ENCODE measurements at regions not wholly inside any gene's neighbourhood (a gene's known extent, or its start where the extent isn't known, plus 50 kb on each side); places are given as distances from the start of the nearest gene placed in this dataset.

GRCh38 chr1:106659490-106660244, 396.8 kb upstream of the PRMT6 start:
- Histone ChIP-seq H3K36me3 (ENCODE audit: control insufficient read depth in 1 of 2, insufficient read depth in 2 of 2, low read length in 1 of 2) (no peaks in the 10 kb centered on the region), H3K27me3 (ENCODE audit: control insufficient read depth in 1 of 2, insufficient read depth in 2 of 2, low read length in 1 of 2) (no peaks in the 10 kb centered on the region), H3K9me3 (ENCODE audit: control insufficient read depth, low read length) (no peaks in the 10 kb centered on the region), H3K4me1 (ENCODE audit: control insufficient read depth in 1 of 2, insufficient read depth in 2 of 2, low read length in 2 of 2) (no peaks in the 10 kb centered on the region), H3K27ac (ENCODE audit: low read depth in 1 of 2, low read length in 2 of 2) (no peak overlapping the region), H3K4me3 (ENCODE audit: low read length in 2 of 2) (no peak overlapping the region)
- intact Hi-C loops (cut with DNase I), result no loop called here
- no peak for ATAC-seq (ENCODE audit: low FRiP score)
- 72 to 77% methylated on average over 6 of the region's 6 CpGs for WGBS, 2 donors
- DNase-seq, result no peak

GRCh38 chr1:106675558-106675957, 380.9 kb upstream of the PRMT6 start:
- no peaks in the 10 kb centered on the region for H3K27me3 ChIP-seq (ENCODE audit: control insufficient read depth in 1 of 2, insufficient read depth in 2 of 2, low read length in 1 of 2)
- H3K27ac ChIP-seq (ENCODE audit: low read depth in 1 of 2, low read length in 2 of 2), result no peak overlapping the region
- H3K4me1 ChIP-seq (ENCODE audit: control insufficient read depth in 1 of 2, insufficient read depth in 2 of 2, low read length in 2 of 2), result no peaks in the 10 kb centered on the region
- DNase-seq (no peak), ATAC-seq (ENCODE audit: low FRiP score) (no peak)
- no peak overlapping the region for H3K4me3 ChIP-seq (ENCODE audit: low read length in 2 of 2)
- no peaks in the 10 kb centered on the region for H3K36me3 ChIP-seq (ENCODE audit: control insufficient read depth in 1 of 2, insufficient read depth in 2 of 2, low read length in 1 of 2)
- no peaks in the 10 kb centered on the region for H3K9me3 ChIP-seq (ENCODE audit: control insufficient read depth, low read length)
- intact Hi-C loops (cut with DNase I), result no loop called here
- WGBS, 2 donors, result 25 to 39% methylated on average over 1 of the region's 1 CpG

- Histone ChIP-seq H3K9me3 (ENCODE audit: control insufficient read depth, low read length) (no peaks in the 10 kb centered on the region), H3K27me3 (ENCODE audit: control insufficient read depth in 1 of 2, insufficient read depth in 2 of 2, low read length in 1 of 2) (no peaks in the 10 kb centered on the region), H3K4me1 (ENCODE audit: control insufficient read depth in 1 of 2, insufficient read depth in 2 of 2, low read length in 2 of 2) (no peaks in the 10 kb centered on the region), H3K27ac (ENCODE audit: low read depth in 1 of 2, low read length in 2 of 2) (no peak overlapping the region), H3K4me3 (ENCODE audit: low read length in 2 of 2) (no peak overlapping the region), H3K36me3 (ENCODE audit: control insufficient read depth in 1 of 2, insufficient read depth in 2 of 2, low read length in 1 of 2) (no peaks in the 10 kb centered on the region)
- 42 to 61% methylated on average over 2 of the region's 2 CpGs for WGBS, 2 donors
- intact Hi-C loops (cut with DNase I), result no loop called here
- no peak for DNase-seq
- ATAC-seq (ENCODE audit: low FRiP score), result peak; percentile 47
Observed at GRCh38 chr1:106676021-106676420, 380.5 kb upstream of the PRMT6 start.

GRCh38 chr1:106677181-106677580, 379.3 kb upstream of the PRMT6 start:
- H3K27ac ChIP-seq (ENCODE audit: low read depth in 1 of 2, low read length in 2 of 2), result no peak overlapping the region
- DNase-seq (no peak), ATAC-seq (ENCODE audit: low FRiP score) (no peak)
- 72 to 76% methylated on average over 3 of the region's 3 CpGs for WGBS, 2 donors
- no peaks in the 10 kb centered on the region for H3K27me3 ChIP-seq (ENCODE audit: control insufficient read depth in 1 of 2, insufficient read depth in 2 of 2, low read length in 1 of 2)
- H3K4me3 ChIP-seq (ENCODE audit: low read length in 2 of 2), result no peak overlapping the region
- H3K9me3 ChIP-seq (ENCODE audit: control insufficient read depth, low read length), result no peaks in the 10 kb centered on the region
- no peaks in the 10 kb centered on the region for H3K4me1 ChIP-seq (ENCODE audit: control insufficient read depth in 1 of 2, insufficient read depth in 2 of 2, low read length in 2 of 2)
- no peaks in the 10 kb centered on the region for H3K36me3 ChIP-seq (ENCODE audit: control insufficient read depth in 1 of 2, insufficient read depth in 2 of 2, low read length in 1 of 2)
- intact Hi-C loops (cut with DNase I), result no loop called here

- WGBS, 2 donors, result 7 to 15% methylated on average over 3 of the region's 3 CpGs
- H3K4me3 ChIP-seq (ENCODE audit: low read length in 2 of 2), result no peak overlapping the region
- no peak overlapping the region for H3K27ac ChIP-seq (ENCODE audit: low read depth in 1 of 2, low read length in 2 of 2)
- H3K36me3 ChIP-seq (ENCODE audit: control insufficient read depth in 1 of 2, insufficient read depth in 2 of 2, low read length in 1 of 2), result no peaks in the 10 kb centered on the region
- DNase-seq (no peak), ATAC-seq (ENCODE audit: low FRiP score) (no peak)
- H3K9me3 ChIP-seq (ENCODE audit: control insufficient read depth, low read length), result no peaks in the 10 kb centered on the region
- intact Hi-C loops (cut with DNase I), result no loop called here
- no peaks in the 10 kb centered on the region for H3K27me3 ChIP-seq (ENCODE audit: control insufficient read depth in 1 of 2, insufficient read depth in 2 of 2, low read length in 1 of 2)
- no peaks in the 10 kb centered on the region for H3K4me1 ChIP-seq (ENCODE audit: control insufficient read depth in 1 of 2, insufficient read depth in 2 of 2, low read length in 2 of 2)
Observed at GRCh38 chr1:106677721-106678120, 378.8 kb upstream of the PRMT6 start.

- no peaks in the 10 kb centered on the region for H3K27me3 ChIP-seq (ENCODE audit: control insufficient read depth in 1 of 2, insufficient read depth in 2 of 2, low read length in 1 of 2)
- no peaks in the 10 kb centered on the region for H3K9me3 ChIP-seq (ENCODE audit: control insufficient read depth, low read length)
- intact Hi-C loops (cut with DNase I), result no loop called here
- no peak overlapping the region for H3K4me3 ChIP-seq (ENCODE audit: low read length in 2 of 2)
- 34 to 47% methylated on average over 3 of the region's 3 CpGs for WGBS, 2 donors
- no peak overlapping the region for H3K27ac ChIP-seq (ENCODE audit: low read depth in 1 of 2, low read length in 2 of 2)
- no peaks in the 10 kb centered on the region for H3K36me3 ChIP-seq (ENCODE audit: control insufficient read depth in 1 of 2, insufficient read depth in 2 of 2, low read length in 1 of 2)
- ATAC-seq (ENCODE audit: low FRiP score) (no peak), DNase-seq (no peak)
- H3K4me1 ChIP-seq (ENCODE audit: control insufficient read depth in 1 of 2, insufficient read depth in 2 of 2, low read length in 2 of 2), result no peaks in the 10 kb centered on the region
Observed at GRCh38 chr1:106678279-106679050, 378.0 kb upstream of the PRMT6 start.

- Histone ChIP-seq H3K4me1 (ENCODE audit: control insufficient read depth in 1 of 2, insufficient read depth in 2 of 2, low read length in 2 of 2) (no peaks in the 10 kb centered on the region), H3K4me3 (ENCODE audit: low read length in 2 of 2) (no peak overlapping the region), H3K36me3 (ENCODE audit: control insufficient read depth in 1 of 2, insufficient read depth in 2 of 2, low read length in 1 of 2) (no peaks in the 10 kb centered on the region), H3K9me3 (ENCODE audit: control insufficient read depth, low read length) (no peaks in the 10 kb centered on the region), H3K27me3 (ENCODE audit: control insufficient read depth in 1 of 2, insufficient read depth in 2 of 2, low read length in 1 of 2) (no peaks in the 10 kb centered on the region), H3K27ac (ENCODE audit: low read depth in 1 of 2, low read length in 2 of 2) (no peak overlapping the region)
- WGBS, 2 donors, result 76 to 83% methylated on average over 1 of the region's 1 CpG
- no peak for ATAC-seq (ENCODE audit: low FRiP score)
- no peak for DNase-seq
- intact Hi-C loops (cut with DNase I), result no loop called here
Observed at GRCh38 chr1:106680216-106680615, 376.3 kb upstream of the PRMT6 start.

GRCh38 chr1:106680776-106681344, 375.6 kb upstream of the PRMT6 start:
- Histone ChIP-seq H3K27ac (ENCODE audit: low read depth in 1 of 2, low read length in 2 of 2) (no peak overlapping the region), H3K9me3 (ENCODE audit: control insufficient read depth, low read length) (peaks cover 2% of the 10 kb centered on the region), H3K4me1 (ENCODE audit: control insufficient read depth in 1 of 2, insufficient read depth in 2 of 2, low read length in 2 of 2) (no peaks in the 10 kb centered on the region), H3K36me3 (ENCODE audit: control insufficient read depth in 1 of 2, insufficient read depth in 2 of 2, low read length in 1 of 2) (no peaks in the 10 kb centered on the region), H3K4me3 (ENCODE audit: low read length in 2 of 2) (no peak overlapping the region), H3K27me3 (ENCODE audit: control insufficient read depth in 1 of 2, insufficient read depth in 2 of 2, low read length in 1 of 2) (no peaks in the 10 kb centered on the region)
- DNase-seq (no peak), ATAC-seq (ENCODE audit: low FRiP score) (no peak)
- WGBS, 2 donors, result 44% methylated on average over 4 of the region's 4 CpGs
- intact Hi-C loops (cut with DNase I), result no loop called here
